NCI-H1105 (cell line): ENCODE measurements at regions not wholly inside any gene's neighbourhood (a gene's known extent, or its start where the extent isn't known, plus 50 kb on each side); places are given as distances from the start of the nearest gene placed in this dataset.
"Not testable (repeated sequence)": the region's sequence is repeated elsewhere in the genome, so short reads cannot be mapped to it uniquely, and the experiment has no call there.

ENCODE experiments used
- DNase-seq: peaks from one replicate; lab custom pipeline; 2025; lab: John Stamatoyannopoulos, UW

GRCh38 chr6:110558575-110558974 lies 82.2 kb upstream of the SLC22A16 start:
- no peak for DNase-seq

DNA sequence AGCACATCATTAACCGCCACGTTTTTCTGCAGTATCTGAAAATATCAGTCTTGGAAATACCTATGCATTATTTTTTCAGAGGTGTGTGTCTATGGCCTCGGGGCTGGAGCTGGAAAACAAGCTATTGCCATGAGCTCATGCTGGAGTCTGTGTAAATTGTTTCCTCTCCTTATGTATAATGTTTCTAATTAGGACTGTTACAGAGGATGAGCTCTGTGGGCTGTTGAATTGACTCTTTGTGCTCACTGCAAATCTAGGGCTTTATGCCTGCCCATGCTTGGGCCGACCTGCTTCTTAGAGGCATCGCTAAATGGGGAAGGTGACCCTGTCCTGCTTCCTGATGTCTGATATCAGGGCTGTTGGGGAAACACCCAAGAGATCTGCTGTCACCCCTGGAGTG lies 80.8 kb upstream of the SLC22A16 start:
- no peak for DNase-seq

GRCh38 chr6:110556317-110557110 lies 80.1 kb upstream of the SLC22A16 start:
- DNase-seq: no peak

GRCh38 chr6:110554966-110555460 lies 78.6 kb upstream of the SLC22A16 start:
- no peak for DNase-seq

DNA sequence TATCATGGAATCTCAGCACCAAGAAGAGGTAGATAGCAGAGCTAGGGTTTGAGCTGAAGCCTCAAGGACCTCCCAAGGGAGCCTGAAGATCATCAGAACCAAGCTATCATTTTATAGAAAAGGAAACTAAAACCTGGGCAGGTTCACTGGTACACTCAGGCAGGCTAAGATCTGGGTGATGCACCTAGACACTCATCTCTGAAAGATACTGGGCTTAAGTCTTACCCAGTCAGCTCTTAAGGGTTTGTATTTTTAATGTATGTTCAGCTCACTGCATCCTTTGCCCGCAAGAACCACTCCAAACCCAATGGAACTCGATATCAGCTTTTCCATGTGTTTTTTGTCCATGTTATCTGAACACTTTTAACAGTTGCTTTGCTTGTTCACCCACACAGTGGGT lies 78.0 kb upstream of the SLC22A16 start:
- no peak for DNase-seq

DNA sequence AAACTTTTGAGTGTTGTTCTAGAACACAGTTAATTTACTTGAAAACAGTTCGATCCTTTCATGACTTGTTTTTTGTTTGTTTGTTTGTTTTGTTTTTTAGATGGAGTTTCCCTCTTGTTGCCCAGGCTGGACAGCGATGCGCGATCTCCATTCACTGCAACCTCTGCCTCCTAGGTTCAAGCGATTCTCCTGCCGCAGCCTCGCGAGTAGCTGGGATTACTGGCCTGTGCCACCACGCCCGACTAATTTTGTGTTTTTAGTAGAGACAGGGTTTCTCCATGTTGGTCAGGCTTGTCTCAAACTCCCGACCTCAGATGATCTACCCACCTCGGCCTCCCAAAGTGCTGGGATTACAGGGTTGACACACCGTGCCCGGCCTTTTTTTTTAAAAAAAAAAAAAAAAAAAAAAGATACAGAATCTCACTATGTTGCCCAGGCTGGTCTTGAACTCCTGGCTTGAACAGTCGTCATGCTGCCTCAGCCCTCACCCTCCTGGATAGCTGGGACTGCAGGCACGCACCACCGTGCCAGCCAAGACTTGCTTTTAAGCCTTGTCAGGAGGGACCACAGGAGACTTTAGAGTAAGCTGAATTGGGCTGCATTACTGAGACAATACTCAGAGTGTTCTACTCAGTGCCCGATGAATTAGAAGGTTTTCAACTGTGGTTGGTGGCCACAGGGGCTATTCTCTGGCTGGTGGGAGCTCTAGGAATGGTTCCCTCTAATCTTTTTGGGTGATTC lies 76.7 kb upstream of the SLC22A16 start:
- DNase-seq: no peak

- no peak for DNase-seq
Measured at GRCh38 chr6:110552076-110552475, 75.7 kb upstream of the SLC22A16 start.

GRCh38 chr6:110551088-110551487 lies 74.7 kb upstream of the SLC22A16 start:
- no peak for DNase-seq

GRCh38 chr6:110550353-110550752 lies 73.9 kb upstream of the SLC22A16 start:
- DNase-seq: no peak

GRCh38 chr6:110549277-110549676 lies 72.9 kb upstream of the SLC22A16 start:
- no peak for DNase-seq

DNA sequence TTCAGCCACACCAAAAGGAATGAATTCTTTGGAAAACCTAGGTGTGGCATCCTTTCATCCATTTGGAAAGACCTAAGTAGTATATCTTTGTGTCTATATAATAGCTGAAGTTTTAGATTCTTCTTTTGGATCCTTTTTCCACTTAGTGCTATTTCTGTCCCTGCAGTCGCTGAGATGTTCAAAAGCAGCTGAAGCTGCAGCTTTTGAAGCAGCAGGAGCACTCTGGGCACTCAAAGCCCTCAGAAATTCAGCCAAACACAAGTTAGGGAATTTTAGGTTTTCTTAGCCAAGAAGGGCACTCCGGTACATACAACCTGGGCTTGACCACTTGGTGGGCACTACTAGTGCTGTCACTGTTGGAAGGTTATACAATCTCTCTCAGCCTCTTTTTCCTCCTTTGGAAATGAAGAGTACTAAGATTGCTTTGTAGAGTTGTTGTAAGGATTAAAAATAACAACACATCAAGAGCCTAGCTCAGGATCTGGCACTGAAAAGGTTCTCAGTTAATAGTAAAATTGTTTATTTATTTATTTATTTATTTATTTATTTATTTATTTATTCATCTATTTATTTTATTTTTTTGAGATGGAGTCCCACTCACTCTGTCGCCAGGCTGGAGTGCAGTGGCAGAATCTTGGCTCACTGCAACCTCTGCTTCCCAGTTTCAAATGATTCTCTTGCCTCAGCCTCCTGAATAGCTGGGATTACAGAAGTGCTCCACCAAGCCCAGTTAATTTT lies 71.9 kb upstream of the SLC22A16 start:
- DNase-seq: no peak

DNA sequence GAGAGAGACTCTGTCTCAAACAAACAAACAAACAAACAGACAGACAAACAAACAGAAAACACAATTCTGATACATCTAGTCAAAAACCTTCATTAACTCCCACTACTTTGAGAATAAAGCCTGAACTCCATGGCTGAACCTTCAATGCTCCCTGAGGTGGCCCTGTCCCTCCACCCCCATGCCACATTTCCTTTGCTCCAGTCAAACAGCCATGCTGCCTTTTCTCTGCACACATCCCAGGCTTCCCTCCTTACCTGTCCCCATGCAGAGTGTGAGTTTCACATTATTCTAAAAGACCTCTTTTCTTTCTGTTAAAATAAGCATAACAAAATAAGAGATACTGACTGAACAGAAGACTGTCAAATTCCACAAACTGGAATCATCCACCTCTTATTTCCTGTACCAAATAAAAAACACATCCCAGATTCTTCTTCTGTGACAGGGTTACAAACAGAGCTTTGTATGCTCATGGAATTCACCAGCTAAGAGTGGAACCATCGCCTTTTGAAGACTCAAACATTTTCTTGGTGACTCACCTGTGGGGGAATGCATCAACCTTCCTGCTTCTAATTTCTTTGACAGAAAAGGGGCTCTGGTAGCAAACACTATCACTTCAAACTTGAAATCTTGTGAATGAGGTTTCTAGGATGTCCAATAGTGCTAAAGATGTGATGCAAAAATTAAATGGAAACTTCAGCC lies 71.0 kb upstream of the SLC22A16 start:
- no peak for DNase-seq

- no peak for DNase-seq
Measured at GRCh38 chr6:110545081-110545872, 68.9 kb upstream of the SLC22A16 start.

- no peak for DNase-seq
Measured at GRCh38 chr6:110544472-110544871, 68.1 kb upstream of the SLC22A16 start.

DNA sequence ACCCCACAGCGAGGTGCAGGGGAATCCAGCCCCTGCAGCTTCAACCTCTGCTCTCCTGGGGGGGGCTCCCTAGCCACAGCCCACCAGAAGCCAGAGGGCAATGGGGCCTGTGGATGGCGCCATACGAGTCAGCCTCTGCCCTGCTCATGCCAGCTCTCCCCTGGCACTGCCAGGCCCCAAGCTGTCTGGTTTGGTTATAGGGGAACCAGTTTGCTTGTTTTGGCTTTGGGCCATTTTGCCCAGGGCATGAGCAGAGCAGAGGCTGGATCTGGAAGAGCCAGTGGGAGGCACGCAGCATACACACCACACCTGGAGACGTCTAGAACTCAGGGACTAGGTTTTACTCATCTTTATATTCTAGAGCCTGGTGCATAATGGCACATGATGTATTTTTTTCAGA lies 66.7 kb upstream of the SLC22A16 start:
- peak; percentile 54 for DNase-seq

DNA sequence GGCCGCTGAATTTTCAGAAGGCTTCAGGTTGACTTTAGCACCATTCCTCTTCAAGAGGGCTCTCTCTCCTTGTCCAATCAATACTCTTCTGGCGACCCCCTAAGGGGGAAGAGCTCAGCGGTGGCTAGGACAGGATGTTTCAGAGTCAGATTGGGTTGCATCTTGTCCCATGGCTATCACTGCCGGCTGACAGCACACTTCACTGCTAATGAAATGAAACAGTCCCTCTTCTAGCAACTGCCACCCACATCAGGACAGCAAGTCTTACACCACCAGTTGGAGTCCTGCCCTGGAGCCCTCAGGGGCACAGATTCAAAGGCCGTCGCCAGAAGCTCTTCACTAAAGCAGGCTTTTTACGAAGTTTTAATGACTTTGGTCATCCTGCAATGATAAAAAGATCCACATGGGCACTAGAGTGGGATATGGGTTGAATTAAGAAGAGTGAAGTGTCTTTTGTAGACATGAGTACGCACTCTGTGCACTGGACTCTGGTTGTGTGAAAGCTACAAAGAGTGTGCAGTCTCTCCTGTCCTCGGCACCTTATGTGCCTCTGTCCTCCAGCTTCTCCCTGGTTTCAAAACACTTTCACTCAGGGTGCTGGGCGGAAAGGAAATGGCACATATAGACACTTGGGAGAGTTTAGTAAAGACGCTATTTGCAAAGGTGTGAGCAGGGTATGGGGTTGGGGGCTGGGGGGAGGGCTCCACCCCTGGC lies 66.1 kb upstream of the SLC22A16 start:
- DNase-seq: no peak

- DNase-seq: no peak
Measured at GRCh38 chr6:110541701-110542309, 65.4 kb upstream of the SLC22A16 start.

DNA sequence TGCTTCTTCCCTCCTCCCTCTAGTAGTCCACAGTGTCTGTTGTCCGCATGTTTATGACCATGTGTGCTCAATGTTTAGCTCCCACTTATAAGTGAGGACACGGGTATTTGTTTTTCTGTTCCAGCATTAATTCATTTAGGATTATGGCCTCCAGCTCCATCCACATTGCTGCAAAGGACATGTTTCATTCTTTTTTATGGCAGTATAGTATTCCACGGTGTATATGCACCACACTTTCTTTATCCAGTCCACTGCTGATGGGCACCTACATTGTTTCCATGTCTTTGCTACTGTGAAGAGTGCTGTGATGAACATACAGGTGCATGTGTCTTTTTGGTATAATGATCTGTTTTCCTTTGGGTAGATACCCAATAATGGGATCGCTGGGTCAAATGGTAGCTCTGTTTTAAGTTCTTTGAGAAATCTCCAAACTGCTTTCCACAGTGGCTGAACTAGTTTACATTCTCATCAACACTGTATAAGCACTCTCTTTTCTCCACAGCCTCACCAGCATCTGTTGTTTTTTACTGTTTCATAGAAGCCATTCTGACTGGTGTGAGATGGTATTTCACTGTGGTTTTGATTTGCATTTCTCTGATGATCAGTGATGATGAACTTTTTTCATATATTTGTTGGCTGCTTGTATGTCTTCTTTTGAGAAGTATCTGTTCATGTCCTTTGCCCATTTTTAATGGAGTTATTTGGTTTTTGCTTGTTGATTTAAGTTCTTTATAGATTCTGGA lies 63.0 kb upstream of the SLC22A16 start:
- DNase-seq: not testable (repeated sequence)

- no peak for DNase-seq
Measured at GRCh38 chr6:110538416-110539160, 62.2 kb upstream of the SLC22A16 start.
